Testis (tissue), 2 donors: ENCODE measurements at regions not wholly inside any gene's neighbourhood (a gene's known extent, or its start where the extent isn't known, plus 50 kb on each side); places are given as distances from the start of the nearest gene placed in this dataset.

Experiments
- DNase-seq: peaks from one replicate; pipeline ENCODE4 v3.0.0-alpha.2; 2019
- H3K27ac ChIP-seq, 2 donors: fragments of 200-600 bp; sonication (generic); one replicate each; pipeline ENCODE4 v1.5.1; 2019
- H3K27me3 ChIP-seq: fragments of 200-600 bp; sonication (generic); one replicate; pipeline ENCODE4 v1.5.1; 2019
- H3K36me3 ChIP-seq: fragments of 200-600 bp; sonication (generic); one replicate; pipeline ENCODE4 v1.5.1; 2017; ENCODE audit warnings: low read depth; ENCODE audit errors: missing control alignments
- H3K4me1 ChIP-seq: fragments of 200-600 bp; sonication (generic); one replicate; pipeline ENCODE4 v1.5.1; 2019
- H3K4me3 ChIP-seq, 2 donors: fragments of 200-600 bp; sonication (generic); one replicate each; pipeline ENCODE4 v1.5.1; 2017 to 2019
- H3K9me3 ChIP-seq: fragments of 200-600 bp; sonication (generic); one replicate; pipeline ENCODE4 v1.5.1; 2017
- CTCF ChIP-seq, 3 experiments: fragments of 450-650 bp in 2 of 3; fragments of 200-600 bp in 1 of 3; sonication (generic) in 1 of 3; IDR thresholded peaks; one replicate each; pipeline ENCODE4 v1.5.1; 2016 to 2019; ENCODE audit warnings: antibody characterized with exemption in 3 of 3, mild to moderate bottlenecking in 2 of 3, moderate library complexity in 1 of 3
- POLR2A ChIP-seq: fragments of 450-650 bp; IDR thresholded peaks from one replicate; pipeline ENCODE4 v1.6.1; 2017; ENCODE audit warnings: antibody characterized with exemption, mild to moderate bottlenecking, moderate library complexity
- whole genome bisulfite sequencing, 2 donors: methylation state at CpG; one replicate each; pipeline ENCODE4 v1.1.5; 2018; 5-methylcytosine and 5-hydroxymethylcytosine counted together
- intact Hi-C: fragments of 100-400 bp; cut with DNase I; formaldehyde crosslinking; loops from one replicate; pipeline ENCODE4 v1.15.1; 2023; ENCODE audit warnings: low total_unique reads

GRCh38 chr6:163964789-163965188, 550.3 kb downstream of the QKI start:
- no peak for DNase-seq
- Histone ChIP-seq H3K27ac (no peak overlapping the region), H3K4me1 (peaks cover 10% of the 10 kb centered on the region), H3K9me3 (no peaks in the 10 kb centered on the region), H3K27me3 (no peaks in the 10 kb centered on the region), H3K36me3 (no peaks in the 10 kb centered on the region), H3K4me3 (no peak overlapping the region)
- WGBS, 2 donors, result 80 to 84% methylated on average over 6 of the region's 6 CpGs
- intact Hi-C loops, result no loop called here
- TF ChIP-seq POLR2A (no peak), CTCF (IDR thresholded peaks at IDR 0.05) (no peak)

GRCh38 chr6:163963205-163964120, 548.9 kb downstream of the QKI start:
- TF ChIP-seq POLR2A (no peak), CTCF (IDR thresholded peaks at IDR 0.05) (no peak)
- Histone ChIP-seq H3K36me3 (no peaks in the 10 kb centered on the region), H3K4me1 (peaks cover 10% of the 10 kb centered on the region), H3K9me3 (no peaks in the 10 kb centered on the region), H3K27ac (no peak overlapping the region), H3K27me3 (no peaks in the 10 kb centered on the region), H3K4me3 (no peak overlapping the region)
- WGBS, 2 donors, result 75 to 81% methylated on average over 22 to 23 of the region's 23 CpGs
- intact Hi-C loops, result no loop called here
- DNase-seq, result no peak

GRCh38 chr6:163962627-163963117, 548.2 kb downstream of the QKI start:
- TF ChIP-seq POLR2A, result no peak
- no peak for TF ChIP-seq CTCF (IDR thresholded peaks at IDR 0.05)
- Histone ChIP-seq H3K27ac (no peak overlapping the region), H3K27me3 (no peaks in the 10 kb centered on the region), H3K4me1 (peaks cover 10% of the 10 kb centered on the region), H3K4me3 (no peak overlapping the region), H3K36me3 (no peaks in the 10 kb centered on the region), H3K9me3 (no peaks in the 10 kb centered on the region)
- DNase-seq, result no peak
- intact Hi-C loops, result no loop called here
- WGBS, 2 donors, result 72 to 88% methylated on average over 10 to 13 of the region's 13 CpGs

- Histone ChIP-seq H3K4me1 (peaks cover 11% of the 10 kb centered on the region), H3K27ac (no peak overlapping the region), H3K4me3 (no peak overlapping the region), H3K27me3 (no peaks in the 10 kb centered on the region), H3K9me3 (no peaks in the 10 kb centered on the region), H3K36me3 (no peaks in the 10 kb centered on the region)
- TF ChIP-seq POLR2A (no peak), CTCF (IDR thresholded peaks at IDR 0.05) (no peak)
- no peak for DNase-seq
- intact Hi-C loops, result no loop called here
- 42 to 43% methylated on average over 10 of the region's 10 CpGs for WGBS, 2 donors
Measured at GRCh38 chr6:163960128-163960527, 545.6 kb downstream of the QKI start.
